Panc1 (cell line): ENCODE measurements at regions not wholly inside any gene's neighbourhood (a gene's known extent, or its start where the extent isn't known, plus 50 kb on each side); places are given as distances from the start of the nearest gene placed in this dataset.

Experiments used
- TF ChIP-seq, protein P1 (sequence below): fragments of 450-650 bp; IDR thresholded peaks from 2 replicates; pipeline ENCODE4 v1.5.1; 2017; ENCODE audit warnings: mild to moderate bottlenecking
- TF ChIP-seq, protein P2 (sequence below), 2 experiments: IDR thresholded peaks; 2 replicates each; pipeline ENCODE4 v1.6.1; 2011 to 2012; ENCODE audit warnings: low read depth in 2 of 2, control low read depth in 1 of 2, low read length in 1 of 2, mild to moderate bottlenecking in 1 of 2, moderate library complexity in 1 of 2; ENCODE audit not compliant: insufficient read depth in 1 of 2

DNA sequence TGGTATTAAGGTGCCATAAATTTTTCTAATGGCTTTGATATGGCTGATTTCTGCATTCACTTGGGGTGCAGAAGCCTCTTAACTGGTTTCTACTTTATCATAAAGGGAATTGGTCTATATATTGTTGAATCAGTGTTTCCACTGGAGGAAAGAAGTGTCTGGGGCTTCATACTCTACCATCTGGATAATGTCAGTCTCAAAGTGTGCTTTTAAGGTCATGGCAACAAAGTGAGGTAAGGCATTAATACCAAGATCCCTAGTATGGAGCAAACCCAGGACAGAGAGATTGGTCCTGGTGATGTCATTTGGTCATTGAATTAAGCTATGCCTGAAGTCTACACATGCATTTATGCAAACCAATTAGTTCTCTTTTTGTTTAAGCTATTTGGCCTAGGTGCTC is 309.9 kb downstream of the DUSP10 start:
- TF ChIP-seq, protein P1, sequence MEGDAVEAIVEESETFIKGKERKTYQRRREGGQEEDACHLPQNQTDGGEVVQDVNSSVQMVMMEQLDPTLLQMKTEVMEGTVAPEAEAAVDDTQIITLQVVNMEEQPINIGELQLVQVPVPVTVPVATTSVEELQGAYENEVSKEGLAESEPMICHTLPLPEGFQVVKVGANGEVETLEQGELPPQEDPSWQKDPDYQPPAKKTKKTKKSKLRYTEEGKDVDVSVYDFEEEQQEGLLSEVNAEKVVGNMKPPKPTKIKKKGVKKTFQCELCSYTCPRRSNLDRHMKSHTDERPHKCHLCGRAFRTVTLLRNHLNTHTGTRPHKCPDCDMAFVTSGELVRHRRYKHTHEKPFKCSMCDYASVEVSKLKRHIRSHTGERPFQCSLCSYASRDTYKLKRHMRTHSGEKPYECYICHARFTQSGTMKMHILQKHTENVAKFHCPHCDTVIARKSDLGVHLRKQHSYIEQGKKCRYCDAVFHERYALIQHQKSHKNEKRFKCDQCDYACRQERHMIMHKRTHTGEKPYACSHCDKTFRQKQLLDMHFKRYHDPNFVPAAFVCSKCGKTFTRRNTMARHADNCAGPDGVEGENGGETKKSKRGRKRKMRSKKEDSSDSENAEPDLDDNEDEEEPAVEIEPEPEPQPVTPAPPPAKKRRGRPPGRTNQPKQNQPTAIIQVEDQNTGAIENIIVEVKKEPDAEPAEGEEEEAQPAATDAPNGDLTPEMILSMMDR = no peak
- TF ChIP-seq, protein P2, sequence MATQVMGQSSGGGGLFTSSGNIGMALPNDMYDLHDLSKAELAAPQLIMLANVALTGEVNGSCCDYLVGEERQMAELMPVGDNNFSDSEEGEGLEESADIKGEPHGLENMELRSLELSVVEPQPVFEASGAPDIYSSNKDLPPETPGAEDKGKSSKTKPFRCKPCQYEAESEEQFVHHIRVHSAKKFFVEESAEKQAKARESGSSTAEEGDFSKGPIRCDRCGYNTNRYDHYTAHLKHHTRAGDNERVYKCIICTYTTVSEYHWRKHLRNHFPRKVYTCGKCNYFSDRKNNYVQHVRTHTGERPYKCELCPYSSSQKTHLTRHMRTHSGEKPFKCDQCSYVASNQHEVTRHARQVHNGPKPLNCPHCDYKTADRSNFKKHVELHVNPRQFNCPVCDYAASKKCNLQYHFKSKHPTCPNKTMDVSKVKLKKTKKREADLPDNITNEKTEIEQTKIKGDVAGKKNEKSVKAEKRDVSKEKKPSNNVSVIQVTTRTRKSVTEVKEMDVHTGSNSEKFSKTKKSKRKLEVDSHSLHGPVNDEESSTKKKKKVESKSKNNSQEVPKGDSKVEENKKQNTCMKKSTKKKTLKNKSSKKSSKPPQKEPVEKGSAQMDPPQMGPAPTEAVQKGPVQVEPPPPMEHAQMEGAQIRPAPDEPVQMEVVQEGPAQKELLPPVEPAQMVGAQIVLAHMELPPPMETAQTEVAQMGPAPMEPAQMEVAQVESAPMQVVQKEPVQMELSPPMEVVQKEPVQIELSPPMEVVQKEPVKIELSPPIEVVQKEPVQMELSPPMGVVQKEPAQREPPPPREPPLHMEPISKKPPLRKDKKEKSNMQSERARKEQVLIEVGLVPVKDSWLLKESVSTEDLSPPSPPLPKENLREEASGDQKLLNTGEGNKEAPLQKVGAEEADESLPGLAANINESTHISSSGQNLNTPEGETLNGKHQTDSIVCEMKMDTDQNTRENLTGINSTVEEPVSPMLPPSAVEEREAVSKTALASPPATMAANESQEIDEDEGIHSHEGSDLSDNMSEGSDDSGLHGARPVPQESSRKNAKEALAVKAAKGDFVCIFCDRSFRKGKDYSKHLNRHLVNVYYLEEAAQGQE (IDR thresholded peaks at IDR 0.05; ENCODE audit: insufficient read depth in 1 of 2, low read depth in 2 of 2, low read length in 1 of 2) = no peak
